D721Med (cell line): ENCODE measurements at regions not wholly inside any gene's neighbourhood (a gene's known extent, or its start where the extent isn't known, plus 50 kb on each side); places are given as distances from the start of the nearest gene placed in this dataset.
"Not testable (repeated sequence)": the region's sequence is repeated elsewhere in the genome, so short reads cannot be mapped to it uniquely, and the experiment has no call there.

Source experiments
- DNase-seq: peaks from one replicate; pipeline ENCODE4 v3.0.0; 2011; ENCODE audit warnings: low spot score; ENCODE audit not compliant: insufficient read length
- FAIRE-seq: peaks from 2 replicates; lab custom pipeline; 2011; peaks lifted over from hg19 to GRCh38; lab: Jason Lieb, UNC
- CTCF ChIP-seq: IDR thresholded peaks from 2 replicates; pipeline ENCODE4 v1.5.1; 2012; ENCODE audit warnings: mild to moderate bottlenecking, control low read depth; ENCODE audit not compliant: insufficient read depth; ENCODE audit errors: missing control alignments

GRCh38 chr5:53399926-53400697, 80.3 kb upstream of the FST start:
- FAIRE-seq = no peak
- no peak for TF ChIP-seq CTCF
- DNase-seq = no peak

GRCh38 chr5:53403291-53403690, 77.1 kb upstream of the FST start:
- no peak for DNase-seq
- TF ChIP-seq CTCF = no peak
- no peak for FAIRE-seq

- no peak for FAIRE-seq
- TF ChIP-seq CTCF = no peak
- DNase-seq = no peak
These were observed 76.7 kb upstream of the FST start for GRCh38 chr5:53403758-53404157.

GRCh38 chr5:53405396-53405795, 75.0 kb upstream of the FST start:
- FAIRE-seq = no peak
- TF ChIP-seq CTCF = no peak
- DNase-seq = no peak

- no peak for TF ChIP-seq CTCF
- FAIRE-seq (no peak), DNase-seq (no peak)
These were observed 73.7 kb upstream of the FST start for GRCh38 chr5:53406630-53407316.

GRCh38 chr5:53407373-53407772, 73.1 kb upstream of the FST start:
- DNase-seq = no peak
- no peak for FAIRE-seq
- no peak for TF ChIP-seq CTCF

GRCh38 chr5:53411388-53411787, 69.0 kb upstream of the FST start:
- no peak for TF ChIP-seq CTCF
- FAIRE-seq = no peak
- DNase-seq = no peak

GRCh38 chr5:53412499-53412898, 67.9 kb upstream of the FST start:
- FAIRE-seq, DNase-seq: not testable (repeated sequence)
